Effector memory CD4-positive, alpha-beta T cell (primary cell): ENCODE measurements at regions not wholly inside any gene's neighbourhood (a gene's known extent, or its start where the extent isn't known, plus 50 kb on each side); places are given as distances from the start of the nearest gene placed in this dataset.

ENCODE experiments used
- DNase-seq, 3 donors: peaks; one replicate each; pipeline ENCODE4 v3.0.0-alpha.2; 2020
- H3K27ac ChIP-seq: 2 replicates; pipeline ENCODE4 v1.7.0; 2013; ENCODE audit warnings: mild to moderate bottlenecking, low read length, moderate library complexity; ENCODE audit not compliant: insufficient read depth, poor library complexity, severe bottlenecking
- H3K27me3 ChIP-seq: replicated peaks from 2 replicates; pipeline ENCODE4 v1.7.0; 2013; ENCODE audit warnings: mild to moderate bottlenecking, low read length; ENCODE audit not compliant: insufficient read depth, control insufficient read depth, poor library complexity, severe bottlenecking
- H3K36me3 ChIP-seq: 2 replicates; pipeline ENCODE4 v1.7.0; 2013; ENCODE audit warnings: mild to moderate bottlenecking, low read length, moderate library complexity; ENCODE audit not compliant: control insufficient read depth, insufficient read depth
- H3K4me1 ChIP-seq: 2 replicates; pipeline ENCODE4 v1.7.0; 2013; ENCODE audit warnings: low read length, mild to moderate bottlenecking; ENCODE audit not compliant: control insufficient read depth, insufficient read depth, poor library complexity, severe bottlenecking
- H3K4me3 ChIP-seq: 2 replicates; pipeline ENCODE4 v1.7.0; 2013; ENCODE audit warnings: low read length, low read depth, mild to moderate bottlenecking; ENCODE audit not compliant: insufficient read depth, poor library complexity, severe bottlenecking
- H3K9me3 ChIP-seq: 2 replicates; pipeline ENCODE4 v1.7.0; 2013; ENCODE audit warnings: mild to moderate bottlenecking, low read length, moderate library complexity; ENCODE audit not compliant: control insufficient read depth

DNA sequence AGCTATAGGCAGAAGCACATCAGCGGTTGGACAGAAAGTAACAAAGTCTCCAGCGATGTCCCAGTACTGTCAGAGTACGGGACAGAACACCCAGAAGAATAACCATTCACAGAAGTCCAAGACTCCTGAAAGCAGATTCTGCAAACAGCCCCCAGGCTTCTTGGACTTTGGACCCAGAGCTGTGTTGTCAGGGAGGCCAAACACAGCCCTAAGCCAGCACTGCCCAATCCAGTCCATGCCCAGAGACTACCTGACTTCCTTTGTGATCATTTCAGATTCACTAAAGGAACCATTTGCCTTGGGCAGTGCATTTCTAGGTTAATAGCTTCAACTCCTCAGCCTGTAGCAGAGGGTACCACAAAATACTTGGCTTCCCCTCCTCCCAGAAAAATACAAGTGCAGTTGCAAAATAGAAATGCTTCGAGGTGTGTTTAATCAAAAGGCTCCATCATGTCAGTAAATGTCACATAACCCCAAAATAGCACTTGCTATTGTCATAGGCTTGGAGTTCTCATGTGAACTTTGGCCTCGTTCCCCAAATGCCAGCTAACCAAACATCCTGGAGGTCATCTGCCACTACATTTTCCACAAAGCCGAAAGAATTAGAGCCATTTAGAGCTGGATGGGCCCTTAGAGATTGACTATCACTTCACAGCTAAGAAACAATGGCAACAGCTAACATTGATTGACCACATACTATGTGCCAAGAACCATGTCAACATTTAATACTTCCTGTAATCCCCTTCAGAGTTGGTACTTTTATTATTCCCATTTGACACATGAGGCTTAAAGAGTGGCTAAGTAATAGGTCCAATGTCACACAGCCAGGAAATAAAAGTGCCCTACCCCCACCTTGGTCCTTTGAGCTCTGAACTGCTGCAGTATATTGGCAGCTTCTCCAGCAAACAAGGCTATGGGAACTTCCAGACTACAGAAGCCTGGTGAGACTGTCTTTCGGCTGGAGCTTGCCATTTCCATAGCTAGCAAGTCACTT lies 329.9 kb downstream of the FOXO1 start:
- peaks cover 4% of the 10 kb centered on the region for H3K4me1 ChIP-seq
- no peak for DNase-seq
- no peak overlapping the region for H3K4me3 ChIP-seq
- no peak overlapping the region for H3K27ac ChIP-seq
- no peaks in the 10 kb centered on the region for H3K27me3 ChIP-seq
- no peaks in the 10 kb centered on the region for H3K36me3 ChIP-seq
- H3K9me3 ChIP-seq: no peaks in the 10 kb centered on the region

DNA sequence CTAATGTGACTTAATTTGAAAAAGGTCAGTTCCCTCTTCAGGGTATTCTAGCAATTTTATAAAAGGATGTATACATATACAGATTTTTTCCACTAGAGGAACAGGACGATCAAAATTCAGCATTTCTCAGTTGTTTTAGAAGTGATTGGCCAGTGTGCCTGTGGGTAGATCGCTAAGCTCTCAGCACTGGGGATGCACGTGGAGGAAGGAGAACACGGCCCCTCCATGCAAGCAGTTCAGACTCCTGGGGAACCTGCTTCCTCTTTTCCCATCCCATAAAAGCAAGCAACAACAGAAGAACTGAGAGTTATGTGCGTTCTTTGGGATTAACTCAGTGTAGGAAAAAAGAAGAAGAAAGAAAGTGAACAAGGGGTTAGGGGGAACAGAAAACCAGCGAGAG lies 328.8 kb downstream of the FOXO1 start:
- H3K27me3 ChIP-seq: no peaks in the 10 kb centered on the region
- no peaks in the 10 kb centered on the region for H3K4me1 ChIP-seq
- H3K27ac ChIP-seq: no peak overlapping the region
- DNase-seq: no peak
- no peaks in the 10 kb centered on the region for H3K9me3 ChIP-seq
- H3K36me3 ChIP-seq: no peaks in the 10 kb centered on the region
- H3K4me3 ChIP-seq: no peak overlapping the region

DNA sequence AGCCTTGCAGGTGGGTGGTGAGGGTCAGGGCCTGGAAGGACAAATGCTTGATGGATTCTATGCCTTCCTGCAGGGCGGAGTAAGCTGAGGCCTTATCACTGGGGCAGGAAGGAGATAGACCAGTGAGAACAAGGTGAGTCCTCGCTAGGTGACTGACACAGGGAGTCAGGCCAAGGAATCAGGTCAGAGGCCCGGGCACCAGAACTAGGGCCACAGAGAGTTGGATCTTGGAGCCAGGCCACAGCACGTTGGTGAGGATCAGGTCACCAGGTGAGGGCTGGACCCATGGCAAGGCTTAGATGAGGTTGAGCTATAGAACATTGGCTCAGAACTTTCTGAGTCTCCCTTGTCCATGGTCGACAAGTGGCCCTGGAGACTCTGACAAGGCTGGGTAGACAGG lies 328.2 kb downstream of the FOXO1 start:
- Histone ChIP-seq H3K9me3 (no peaks in the 10 kb centered on the region), H3K27ac (no peak overlapping the region), H3K4me3 (no peak overlapping the region), H3K36me3 (no peaks in the 10 kb centered on the region), H3K27me3 (no peaks in the 10 kb centered on the region), H3K4me1 (no peaks in the 10 kb centered on the region)
- DNase-seq: no peak

DNA sequence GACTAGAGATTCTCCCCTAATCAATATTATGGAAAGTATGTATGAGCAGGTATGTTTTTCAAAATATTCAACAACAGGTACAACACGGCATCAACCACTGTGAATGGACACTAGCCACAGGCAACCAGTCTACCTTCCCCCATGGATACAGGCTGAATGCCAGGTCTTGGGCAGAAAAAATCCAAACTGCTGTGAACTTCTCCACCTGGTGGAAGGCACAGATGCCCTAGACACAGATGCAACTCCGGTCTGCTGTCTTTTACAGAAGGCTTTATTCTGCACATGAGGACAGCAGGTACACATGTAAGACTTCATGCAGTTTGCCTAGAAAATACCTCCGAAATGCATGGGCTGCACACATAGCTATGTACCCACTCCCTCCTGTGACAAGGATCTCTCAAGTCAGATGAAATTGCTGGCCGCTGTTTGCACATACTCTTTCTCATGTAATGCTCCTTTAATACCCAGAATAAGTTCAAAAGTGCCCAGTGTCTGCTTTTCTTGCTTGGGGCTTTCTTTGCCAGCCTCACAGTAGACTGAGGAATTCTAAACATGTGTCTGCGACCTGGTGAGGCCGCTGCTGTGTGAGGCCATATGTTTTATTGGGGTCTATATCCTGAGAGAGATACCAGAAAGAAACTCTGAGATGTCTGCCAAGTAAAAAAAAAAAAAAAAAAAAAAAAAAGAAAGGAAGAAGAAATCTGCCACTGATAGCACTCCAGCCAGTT lies 325.9 kb downstream of the FOXO1 start:
- Histone ChIP-seq H3K27me3 (no peaks in the 10 kb centered on the region), H3K4me3 (no peak overlapping the region), H3K4me1 (no peaks in the 10 kb centered on the region), H3K36me3 (no peaks in the 10 kb centered on the region), H3K27ac (no peak overlapping the region), H3K9me3 (no peaks in the 10 kb centered on the region)
- DNase-seq: no peak

DNA sequence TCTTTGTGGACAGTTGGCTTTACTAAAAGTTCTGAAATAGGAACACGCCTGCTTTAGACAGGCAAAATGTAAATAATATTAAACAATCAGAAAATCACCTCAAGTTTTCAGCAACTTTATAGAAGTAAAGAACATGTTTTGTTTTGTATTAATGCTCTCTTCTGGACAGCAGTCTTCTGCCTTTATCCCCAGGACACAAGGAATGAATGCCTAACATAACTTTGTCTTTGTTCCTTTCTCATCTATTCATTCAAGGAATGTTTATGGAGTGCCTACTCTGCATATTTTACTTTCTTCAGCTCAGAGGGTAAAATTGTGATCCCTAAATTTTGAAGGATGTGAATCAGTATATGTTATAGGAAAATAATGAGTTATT lies 325.4 kb downstream of the FOXO1 start:
- Histone ChIP-seq H3K4me3 (no peak overlapping the region), H3K27me3 (no peaks in the 10 kb centered on the region), H3K4me1 (no peaks in the 10 kb centered on the region), H3K27ac (no peak overlapping the region), H3K9me3 (no peaks in the 10 kb centered on the region), H3K36me3 (no peaks in the 10 kb centered on the region)
- no peak for DNase-seq

DNA sequence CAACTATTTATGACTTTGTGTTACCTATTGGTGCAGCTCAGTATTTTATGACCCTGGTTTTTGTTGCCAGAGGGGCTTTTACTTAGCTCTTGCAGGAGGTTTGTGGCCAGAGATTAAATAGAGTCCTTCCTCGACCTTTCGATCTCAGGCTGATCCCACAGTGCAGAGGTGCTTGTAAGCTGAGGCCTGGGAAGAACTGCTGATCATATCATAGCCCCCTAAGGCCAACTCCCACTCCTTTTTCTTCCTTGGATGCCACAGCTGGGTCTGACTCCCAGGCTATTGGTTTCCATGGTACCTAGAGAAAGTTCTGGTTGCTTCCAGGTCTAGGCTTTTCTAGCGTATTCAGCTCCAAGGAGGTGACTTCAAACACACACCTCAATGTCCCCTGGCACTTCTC lies 324.9 kb downstream of the FOXO1 start:
- H3K9me3 ChIP-seq: no peaks in the 10 kb centered on the region
- H3K27ac ChIP-seq: no peak overlapping the region

DNA sequence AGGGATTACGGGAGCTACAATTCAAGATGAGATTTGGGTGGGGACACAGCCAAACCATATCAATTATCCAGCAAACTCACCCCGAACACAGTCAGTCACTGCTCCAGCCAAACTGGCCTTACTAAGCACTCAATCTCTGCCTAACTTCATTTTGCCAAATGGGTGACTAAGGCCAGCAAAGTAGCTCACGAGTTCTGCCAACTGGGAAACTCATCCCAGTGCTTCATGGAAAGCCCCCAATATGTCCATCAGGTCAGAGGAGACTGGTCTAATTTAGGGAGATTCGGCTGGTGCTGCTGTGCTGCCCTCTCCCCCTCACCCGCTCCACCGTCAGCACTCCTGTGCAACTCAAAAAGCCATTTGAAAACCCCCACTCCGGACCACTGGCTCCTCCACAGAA lies 324.0 kb downstream of the FOXO1 start:
- no peak for DNase-seq
- Histone ChIP-seq H3K9me3 (no peaks in the 10 kb centered on the region), H3K27me3 (no peaks in the 10 kb centered on the region), H3K36me3 (no peaks in the 10 kb centered on the region), H3K4me1 (no peaks in the 10 kb centered on the region), H3K27ac (no peak overlapping the region), H3K4me3 (no peak overlapping the region)

More for the DNA sequence above, 324.9 kb downstream of the FOXO1 start:
- H3K4me3 ChIP-seq: no peak overlapping the region
- no peaks in the 10 kb centered on the region for H3K27me3 ChIP-seq
- no peaks in the 10 kb centered on the region for H3K4me1 ChIP-seq
- no peaks in the 10 kb centered on the region for H3K36me3 ChIP-seq
- DNase-seq: no peak

DNA sequence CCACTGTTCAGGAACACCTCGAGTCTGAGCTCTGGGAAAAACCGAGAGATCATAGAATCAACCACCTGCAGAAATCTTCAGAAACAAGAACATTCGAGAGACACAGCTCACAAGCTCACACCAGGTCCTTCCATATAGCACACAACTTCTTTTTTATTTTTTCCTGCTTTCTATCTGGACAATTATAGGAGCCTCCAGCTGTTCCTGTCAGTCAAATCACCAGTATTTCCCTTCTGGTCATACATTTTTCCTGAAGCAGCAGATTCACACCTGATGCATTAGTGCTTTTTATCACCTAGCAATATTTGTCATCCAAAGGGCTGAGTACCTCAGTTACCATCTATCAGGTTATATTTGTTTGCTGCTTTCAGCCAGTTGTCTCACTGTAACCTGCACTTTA lies 323.5 kb downstream of the FOXO1 start:
- no peaks in the 10 kb centered on the region for H3K4me1 ChIP-seq

DNA sequence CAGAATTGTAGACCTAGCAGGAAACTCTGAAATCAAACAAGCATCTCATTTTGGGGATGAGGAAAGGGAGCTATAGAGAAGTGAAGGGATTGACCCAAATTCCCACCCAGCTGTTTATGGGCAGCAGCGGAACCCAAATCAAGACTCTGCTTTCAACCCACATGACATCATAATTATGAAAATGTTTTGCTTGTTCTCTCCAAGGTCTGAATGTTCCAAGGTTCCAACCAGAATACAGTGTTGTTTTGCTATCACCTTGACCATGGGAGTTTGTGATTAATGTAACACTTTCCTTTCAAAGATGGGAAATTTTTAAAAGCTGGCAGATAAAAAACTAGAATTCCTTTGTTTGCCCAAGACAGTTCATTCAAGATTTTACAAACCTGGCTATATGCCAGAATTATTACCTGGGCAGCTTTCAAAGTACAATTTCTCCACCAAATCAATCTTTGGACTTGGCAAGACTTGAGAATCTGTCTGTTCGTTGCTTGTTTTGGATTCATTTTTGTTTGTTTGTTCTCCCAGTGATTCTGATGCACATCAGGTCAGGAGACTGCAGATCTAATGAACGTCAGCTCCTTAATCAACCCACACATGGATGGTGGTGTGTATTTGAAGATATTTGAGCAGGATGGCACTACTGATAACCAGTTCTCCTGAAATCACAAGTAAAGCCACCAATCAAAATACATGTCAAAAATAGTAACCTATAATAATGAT lies 322.7 kb downstream of the FOXO1 start:
- H3K4me1 ChIP-seq: no peaks in the 10 kb centered on the region
- no peaks in the 10 kb centered on the region for H3K27me3 ChIP-seq
- H3K9me3 ChIP-seq: no peaks in the 10 kb centered on the region
- no peak overlapping the region for H3K4me3 ChIP-seq
- H3K27ac ChIP-seq: no peak overlapping the region
- DNase-seq: no peak
- no peaks in the 10 kb centered on the region for H3K36me3 ChIP-seq

More for the DNA sequence above, 323.5 kb downstream of the FOXO1 start:
- no peaks in the 10 kb centered on the region for H3K36me3 ChIP-seq
- H3K4me3 ChIP-seq: no peak overlapping the region
- no peaks in the 10 kb centered on the region for H3K9me3 ChIP-seq
- no peak for DNase-seq
- H3K27ac ChIP-seq: no peak overlapping the region
- no peaks in the 10 kb centered on the region for H3K27me3 ChIP-seq
